Right lung (tissue), 2 donors: ENCODE measurements at regions not wholly inside any gene's neighbourhood (a gene's known extent, or its start where the extent isn't known, plus 50 kb on each side); places are given as distances from the start of the nearest gene placed in this dataset.
A peak's percentile ranks its signal among the peaks of the same experiment; 100 is the strongest.

Source experiments
- DNase-seq, 2 donors: peaks; one replicate each; pipeline ENCODE4 v3.0.0-alpha.2; 2013

DNA sequence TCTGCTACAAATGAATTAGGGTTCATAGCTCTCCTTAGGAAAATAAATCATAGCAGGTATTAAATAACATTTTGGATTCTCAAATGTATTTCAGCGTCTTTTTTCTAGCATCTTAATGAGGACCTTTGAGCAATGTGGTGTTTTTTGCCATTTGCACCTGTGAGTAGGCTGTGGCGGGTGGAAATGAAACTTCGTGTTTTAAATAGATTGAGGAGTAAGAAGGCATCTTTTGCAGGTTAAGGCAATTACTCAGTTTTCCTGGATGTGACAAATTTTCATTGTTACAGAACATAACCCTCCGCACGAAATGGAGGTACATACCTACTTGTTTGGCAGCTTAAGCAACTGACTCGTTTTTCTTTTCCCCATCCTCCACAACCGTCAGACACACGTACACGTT, 708.9 kb upstream of the NRSN1 start:
- no peak for DNase-seq

- DNase-seq: no peak
Measured at GRCh38 chr6:23418095-23418494, 707.9 kb upstream of the NRSN1 start.

DNA sequence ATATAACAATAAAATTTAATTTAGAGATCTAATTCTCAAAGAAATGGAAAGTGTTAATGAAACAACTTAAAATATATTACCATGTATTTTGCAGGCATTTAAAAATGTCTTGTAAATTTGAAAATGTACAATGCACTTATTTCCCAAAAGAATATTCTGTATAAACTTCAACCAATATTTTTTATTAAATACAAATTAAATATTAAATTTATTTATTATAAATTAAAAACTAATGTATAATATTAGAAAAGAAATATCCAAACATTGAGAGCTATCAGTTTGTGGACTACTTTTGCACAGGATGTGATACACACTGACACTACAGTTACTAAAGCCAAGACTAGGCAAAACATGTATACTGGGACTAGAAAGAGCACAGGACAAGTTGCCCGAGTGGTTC, 707.0 kb upstream of the NRSN1 start:
- DNase-seq: no peak

DNA sequence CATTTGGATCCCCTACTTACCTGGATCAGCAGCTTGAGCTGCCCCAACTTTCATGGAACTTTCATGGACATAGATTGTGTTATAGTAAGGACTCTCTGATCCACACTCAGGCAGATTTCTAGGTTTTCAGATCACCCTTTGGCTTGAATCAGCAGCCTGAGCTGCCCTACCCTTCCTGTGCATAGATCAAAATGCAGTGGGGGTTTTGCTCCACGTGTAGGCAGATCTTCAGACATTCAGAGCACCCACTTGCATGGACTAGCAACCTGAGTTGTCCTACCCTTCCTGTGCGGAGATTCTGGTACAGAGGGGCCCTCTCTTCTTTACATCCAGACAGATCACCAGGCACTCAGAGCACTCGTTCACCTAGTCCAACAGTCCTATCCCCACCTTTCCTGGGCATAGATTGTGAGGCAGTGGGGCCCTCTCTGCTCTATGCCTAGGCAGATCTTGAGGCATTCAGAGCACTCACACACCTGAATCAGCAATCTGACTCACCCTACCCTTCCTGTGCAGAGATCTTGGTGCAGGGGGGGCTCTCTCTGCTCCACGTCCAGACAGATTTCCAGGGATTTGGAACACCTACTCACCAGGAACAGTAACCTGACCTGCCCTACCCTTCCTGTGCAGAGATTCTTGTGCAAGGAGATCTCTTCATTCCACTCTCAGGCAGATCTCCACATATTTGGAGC, 705.2 kb upstream of the NRSN1 start:
- DNase-seq: no peak

GRCh38 chr6:23424584-23424983, 701.4 kb upstream of the NRSN1 start:
- DNase-seq: no peak

GRCh38 chr6:23435126-23435525, 690.9 kb upstream of the NRSN1 start:
- no peak for DNase-seq

DNA sequence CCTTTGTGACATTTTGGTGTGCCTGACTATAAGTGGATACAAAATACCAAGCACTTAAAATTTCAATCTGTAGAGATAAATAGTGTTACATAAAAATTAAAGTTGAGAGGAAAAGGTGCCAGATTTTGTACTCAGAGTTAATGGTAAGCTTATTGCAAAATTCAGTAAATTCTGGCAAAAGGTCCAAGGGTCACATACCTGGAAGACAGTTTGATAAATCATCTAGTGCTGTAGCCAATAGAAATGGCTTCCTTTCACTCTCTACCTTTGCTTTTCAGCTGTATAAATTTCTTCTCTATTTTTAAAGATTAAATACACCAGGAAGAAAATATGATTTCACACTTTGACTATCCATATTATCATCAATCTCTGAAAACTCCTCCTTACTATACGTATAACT, 690.2 kb upstream of the NRSN1 start:
- no peak for DNase-seq

GRCh38 chr6:23441808-23442461, 684.1 kb upstream of the NRSN1 start:
- no peak for DNase-seq

DNA sequence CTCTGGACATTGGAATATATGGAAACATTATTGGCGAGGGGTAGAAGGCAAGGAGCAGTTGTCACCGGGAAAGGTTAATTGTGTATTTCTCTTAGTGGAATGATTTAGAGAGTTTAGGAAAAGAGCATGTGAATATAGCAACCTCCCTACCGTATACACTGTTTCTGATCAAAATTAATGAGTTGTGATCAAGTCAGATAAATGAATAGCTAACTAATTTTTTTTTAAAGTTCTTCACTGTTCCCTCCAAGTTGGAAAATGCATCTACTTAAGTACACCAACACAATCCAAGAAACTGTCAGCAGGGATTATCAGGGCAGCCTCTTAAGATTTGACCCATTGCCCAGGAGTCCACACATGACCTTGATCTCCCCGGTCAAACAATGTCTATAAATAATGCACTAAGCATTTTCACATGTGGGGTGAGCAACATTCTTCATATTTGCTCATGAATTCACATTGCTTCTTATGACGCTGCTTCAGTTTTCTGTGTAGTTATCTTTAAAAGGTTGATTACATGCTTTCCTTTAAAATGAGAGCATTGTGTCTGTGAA, 680.8 kb upstream of the NRSN1 start:
- DNase-seq: peak; percentile 15 to 28

- peak; percentile 20 to 44 for DNase-seq
Measured at GRCh38 chr6:23446469-23446967, 679.5 kb upstream of the NRSN1 start.

- no peak for DNase-seq
Measured at GRCh38 chr6:23447731-23448130, 678.3 kb upstream of the NRSN1 start.

DNA sequence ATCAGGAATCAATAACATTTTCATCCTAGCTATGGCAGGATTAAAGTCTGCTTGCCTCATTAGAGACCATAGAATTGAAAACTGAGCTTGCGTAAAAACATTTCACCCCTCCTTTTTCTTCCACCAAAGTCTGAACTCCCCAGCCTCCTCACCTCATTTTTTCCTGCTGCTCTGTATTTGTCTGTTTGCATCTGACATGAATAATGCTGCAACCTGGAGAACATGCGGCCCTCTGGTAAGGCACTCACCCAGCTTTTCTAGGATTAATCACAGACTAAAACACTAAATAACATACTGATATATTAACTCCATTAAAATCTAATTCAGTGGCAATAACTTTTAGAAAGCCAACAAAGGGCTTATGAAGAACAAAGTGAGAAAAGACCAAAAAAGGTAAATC, 677.7 kb upstream of the NRSN1 start:
- DNase-seq: no peak

GRCh38 chr6:23454080-23454976, 671.7 kb upstream of the NRSN1 start:
- no peak for DNase-seq

GRCh38 chr6:23455754-23456153, 670.3 kb upstream of the NRSN1 start:
- DNase-seq: no peak

DNA sequence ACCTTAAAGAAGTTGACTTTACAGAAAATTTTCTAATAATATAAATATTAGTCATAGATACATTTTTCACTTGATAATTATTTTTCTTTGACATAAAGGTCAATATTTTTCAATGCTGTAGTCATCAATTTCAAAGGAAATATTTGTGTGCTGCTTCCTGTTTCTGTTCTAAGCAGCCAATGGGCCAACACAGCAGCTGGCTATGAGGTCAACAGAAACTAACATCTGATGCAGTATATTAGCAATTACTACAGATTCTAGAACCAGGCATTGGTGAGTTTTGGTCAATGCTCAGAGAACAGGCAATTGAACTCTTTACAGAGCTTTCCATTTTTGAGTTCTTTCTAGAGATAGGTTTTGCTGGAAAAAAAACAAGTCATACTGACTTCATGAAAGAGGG, 669.6 kb upstream of the NRSN1 start:
- no peak for DNase-seq

GRCh38 chr6:23457321-23457720, 668.7 kb upstream of the NRSN1 start:
- DNase-seq: no peak

GRCh38 chr6:23465912-23466311, 660.1 kb upstream of the NRSN1 start:
- DNase-seq: no peak

DNA sequence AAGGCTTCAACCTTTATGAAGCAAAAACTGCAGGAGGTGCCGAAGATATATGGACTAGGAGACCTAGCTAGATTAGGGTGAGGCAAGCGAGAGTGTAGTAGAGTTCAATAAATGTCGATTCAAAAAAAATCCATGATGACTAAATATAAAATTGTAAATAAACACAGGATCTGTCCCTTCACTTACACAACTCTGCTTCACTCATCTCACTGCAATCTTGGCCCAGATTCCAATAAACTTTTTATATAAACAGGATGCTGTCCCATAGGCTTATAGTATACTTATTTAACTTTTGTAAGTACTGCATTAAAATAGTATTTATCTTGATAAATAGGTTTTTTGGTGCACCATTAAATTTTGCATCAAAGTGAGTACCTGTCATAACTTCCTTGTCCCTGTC, 648.4 kb upstream of the NRSN1 start:
- DNase-seq: peak in 1 of 2 donors; percentile 13

GRCh38 chr6:23478312-23478711, 647.7 kb upstream of the NRSN1 start:
- no peak for DNase-seq

DNA sequence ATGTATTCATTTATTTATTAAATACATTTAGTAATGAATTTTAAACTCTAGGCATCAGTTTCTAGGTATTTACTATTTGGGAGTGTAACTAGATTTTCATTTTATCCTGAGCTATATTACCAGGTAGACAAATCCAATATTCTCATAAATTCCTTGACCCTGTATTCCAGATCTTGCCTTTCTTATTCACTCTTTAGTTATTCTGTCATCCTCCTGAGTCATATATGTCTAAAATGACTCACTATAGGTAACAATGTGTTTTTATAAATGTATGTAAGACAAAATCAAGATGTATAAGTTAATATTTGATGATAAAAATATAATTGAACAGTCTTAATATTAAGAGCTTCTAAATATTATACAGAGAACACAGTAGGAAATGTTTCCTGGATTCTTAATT, 642.1 kb upstream of the NRSN1 start:
- DNase-seq: no peak

DNA sequence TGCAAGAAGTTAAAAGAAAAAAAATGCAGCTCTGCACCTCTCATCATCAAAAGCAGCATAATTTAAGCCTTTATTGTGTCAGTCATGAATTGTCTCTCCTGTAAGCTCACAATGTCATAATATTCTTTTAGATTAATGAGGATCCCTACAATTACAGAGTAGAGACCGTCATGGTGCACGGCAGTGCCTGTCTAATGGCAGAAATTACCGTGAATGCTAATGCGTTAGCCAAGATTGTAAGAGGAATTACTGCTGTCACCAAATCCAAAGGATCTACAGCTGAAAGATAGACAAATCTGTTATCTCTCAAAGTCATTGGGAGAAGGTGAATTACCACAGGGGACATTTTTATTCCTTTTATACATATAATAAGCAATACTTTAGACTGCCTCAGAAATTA, 631.6 kb upstream of the NRSN1 start:
- DNase-seq: no peak

DNA sequence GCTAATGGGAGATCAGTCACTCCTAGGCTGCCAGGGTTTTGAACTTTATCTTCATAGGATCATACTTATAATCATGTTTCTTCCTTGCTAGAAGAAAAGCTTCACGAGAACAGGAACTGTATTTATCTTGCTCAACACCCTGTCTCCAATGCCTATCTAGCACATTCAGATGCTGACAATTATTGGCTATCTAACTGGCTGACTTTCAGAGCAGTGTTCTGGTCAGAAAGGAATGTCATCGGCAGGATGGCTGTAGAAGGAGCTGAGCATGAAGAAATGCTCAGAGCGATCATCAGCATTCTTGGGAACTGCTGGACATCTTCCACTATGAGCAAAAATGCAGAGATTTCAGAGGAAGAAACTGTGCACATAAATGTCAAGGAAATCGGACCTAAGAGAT, 628.0 kb upstream of the NRSN1 start:
- DNase-seq: no peak
